ENCODE measurements at regions not wholly inside any gene's neighbourhood (a gene's known extent, or its start where the extent isn't known, plus 50 kb on each side); places are given as distances from the start of the nearest gene placed in this dataset.

GRCh38 chr2:122471753-122472152 lies 716.3 kb downstream of the TSN start:
- TF ChIP-seq SUZ12 (IDR thresholded peaks at IDR 0.05) (no peak), TARDBP (IDR thresholded peaks at IDR 0.05) (no peak), SP1 (IDR thresholded peaks at IDR 0.05) (no peak)

All from HEK293T (cell line).